Urinary bladder (tissue), 3 donors: ENCODE measurements at regions not wholly inside any gene's neighbourhood (a gene's known extent, or its start where the extent isn't known, plus 50 kb on each side); places are given as distances from the start of the nearest gene placed in this dataset.

Experiments used
- DNase-seq: peaks from one replicate; pipeline ENCODE4 v3.0.0-alpha.2; 2015; ENCODE audit errors: extremely low spot score
- H3K27ac ChIP-seq: one replicate; pipeline ENCODE4 v1.5.1; 2013; ENCODE audit warnings: low read depth, mild to moderate bottlenecking, moderate library complexity
- H3K36me3 ChIP-seq: one replicate; pipeline ENCODE4 v1.6.1; 2013; ENCODE audit warnings: mild to moderate bottlenecking, moderate library complexity; ENCODE audit not compliant: insufficient read depth
- H3K4me1 ChIP-seq: one replicate; pipeline ENCODE4 v1.6.1; 2013; ENCODE audit warnings: mild to moderate bottlenecking, moderate library complexity; ENCODE audit not compliant: insufficient read depth
- H3K4me3 ChIP-seq: one replicate; pipeline ENCODE4 v1.5.1; 2013; ENCODE audit warnings: low read depth, low read length
- WGBS: extraction: QIAGEN DNeasy Blood & Tissue Kit; methylation state at CpG from one replicate; pipeline ENCODE4 v1.1.7; 2013; 5-methylcytosine and 5-hydroxymethylcytosine counted together
- donor health status: healthy with polysubstance abuse.
- donor health status: healthy.

DNA sequence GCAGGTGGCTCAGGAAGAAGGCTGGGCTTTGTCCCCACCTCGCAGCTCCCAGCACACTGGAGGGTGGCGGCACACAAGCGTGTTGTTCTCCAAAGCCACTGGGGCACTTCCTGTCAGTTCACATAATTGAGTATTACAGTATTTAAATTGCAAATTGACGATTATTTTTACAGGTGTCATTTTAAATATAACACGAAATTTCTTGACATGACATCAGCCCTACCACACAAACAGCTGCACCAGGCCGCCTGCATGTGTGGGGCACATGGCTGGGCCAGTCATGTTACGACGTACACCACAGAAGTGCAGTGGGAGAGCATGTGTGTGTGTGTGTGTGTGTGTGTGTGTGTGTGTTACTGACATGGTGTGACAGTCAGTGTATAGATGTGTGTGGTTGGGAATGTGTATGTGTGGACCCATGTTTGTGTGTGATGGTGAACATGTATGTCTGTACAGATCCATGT is 155.6 kb downstream of the TTC32 start:
- Histone ChIP-seq H3K4me3 (no peak overlapping the region), H3K36me3 (no peaks in the 10 kb centered on the region), H3K4me1 (no peaks in the 10 kb centered on the region), H3K27ac (no peak overlapping the region)
- 94% methylated on average over 8 of the region's 8 CpGs for WGBS
- DNase-seq, result no peak

DNA sequence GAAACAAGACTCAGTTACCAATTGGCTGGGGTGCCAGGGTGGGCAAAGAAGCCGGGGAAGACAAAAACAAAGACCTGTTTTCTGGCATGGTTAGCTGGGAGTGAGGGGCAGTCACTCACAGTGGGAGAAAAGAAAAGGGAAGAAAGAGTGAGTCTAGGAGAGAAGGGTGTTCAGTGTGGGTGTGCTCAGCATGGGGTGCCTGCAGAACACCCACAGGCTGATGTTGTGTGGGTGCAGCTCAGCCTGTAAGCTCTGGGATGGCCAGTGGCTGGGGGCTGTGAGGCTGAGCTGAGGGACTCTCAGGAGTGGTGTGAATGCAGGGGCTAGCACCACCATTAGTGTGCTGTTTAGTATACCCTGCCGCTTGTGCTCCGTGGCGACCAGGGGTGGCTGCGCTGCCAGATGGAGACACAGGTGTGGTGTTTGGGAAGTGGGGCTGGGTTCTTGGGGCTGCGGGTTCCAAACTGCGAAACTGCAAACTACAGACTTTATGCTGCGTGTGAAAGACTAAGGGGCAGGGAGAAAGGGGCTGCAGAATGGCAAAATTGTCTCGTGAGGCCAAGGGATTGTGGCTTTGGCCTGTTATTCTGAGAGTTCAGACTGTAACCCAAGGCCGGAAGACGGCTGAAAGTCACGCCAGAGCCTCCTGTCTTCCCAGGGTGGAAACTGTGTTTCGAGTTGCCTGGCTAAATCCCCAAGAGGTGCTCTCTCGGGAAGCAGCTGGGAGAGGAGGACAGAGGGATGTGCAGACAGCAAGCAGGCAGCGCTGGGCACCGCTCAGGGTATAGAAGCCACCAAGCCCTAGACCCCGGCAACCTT is 156.3 kb downstream of the TTC32 start:
- H3K36me3 ChIP-seq, result no peaks in the 10 kb centered on the region

DNA sequence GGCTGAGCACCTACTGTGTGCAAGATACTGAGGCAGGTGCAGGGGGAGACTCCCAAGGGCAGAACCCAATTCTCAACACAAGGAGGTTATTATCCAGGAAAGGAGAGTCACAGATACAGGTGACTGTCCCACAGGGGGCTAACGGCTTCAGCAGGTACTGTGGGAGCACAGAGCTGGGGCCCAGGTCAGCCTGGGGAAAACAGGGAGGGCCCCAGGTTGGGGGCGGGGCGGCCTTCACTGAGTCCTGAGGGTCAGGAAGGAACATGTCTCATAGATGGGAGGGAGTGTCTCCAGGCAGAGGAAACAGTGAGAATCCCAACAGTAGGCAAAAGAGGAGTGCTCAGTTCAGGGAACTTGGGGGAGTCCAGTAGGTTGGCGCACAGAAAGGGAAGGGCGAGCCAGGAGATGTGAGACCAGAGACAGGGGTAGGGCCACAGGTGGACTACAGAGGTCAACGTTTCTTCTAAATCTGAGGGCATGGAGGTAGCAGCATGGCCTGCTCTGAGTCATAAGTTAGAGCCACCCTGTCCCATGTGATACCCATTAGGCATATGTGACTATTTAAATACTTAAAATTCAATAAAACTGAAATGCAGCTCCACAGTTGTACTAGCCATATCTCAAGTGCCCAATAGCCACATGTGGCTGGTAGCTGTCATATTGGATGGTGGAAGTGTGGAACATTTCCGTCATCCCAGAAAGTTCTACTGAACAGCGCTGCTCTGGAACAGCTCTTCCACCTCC is 157.2 kb downstream of the TTC32 start:
- Histone ChIP-seq H3K36me3 (no peaks in the 10 kb centered on the region), H3K4me1 (no peaks in the 10 kb centered on the region), H3K27ac (no peak overlapping the region), H3K4me3 (no peak overlapping the region)
- 95% methylated on average over 8 of the region's 8 CpGs for whole genome bisulfite sequencing
- no peak for DNase-seq

More for the DNA sequence above, 156.3 kb downstream of the TTC32 start:
- H3K4me1 ChIP-seq, result no peaks in the 10 kb centered on the region
- no peak for DNase-seq
- no peak overlapping the region for H3K27ac ChIP-seq
- 90% methylated on average over 17 of the region's 17 CpGs for WGBS
- no peak overlapping the region for H3K4me3 ChIP-seq

DNA sequence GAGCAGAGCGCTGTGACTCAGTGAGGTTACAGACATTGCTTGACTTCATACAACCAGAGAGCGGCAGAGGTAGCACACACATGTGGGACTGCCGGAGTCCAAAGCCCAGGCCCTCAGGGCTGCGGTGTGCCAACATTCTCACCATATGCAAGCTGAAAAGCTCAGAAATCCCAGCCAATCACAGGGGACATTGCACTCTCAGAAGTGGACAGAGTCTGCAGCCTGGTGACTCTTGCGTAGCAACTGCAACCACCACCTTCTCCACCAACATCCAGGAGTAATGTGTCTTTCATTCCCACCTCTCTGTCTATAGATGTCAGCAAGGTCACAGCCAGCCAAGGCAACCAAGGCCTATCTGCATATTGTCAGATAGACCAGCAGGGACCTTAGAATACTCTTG is 158.1 kb downstream of the TTC32 start:
- no peak for DNase-seq
- WGBS, result 97% methylated on average over 5 of the region's 5 CpGs
- Histone ChIP-seq H3K36me3 (no peaks in the 10 kb centered on the region), H3K27ac (no peak overlapping the region), H3K4me3 (no peak overlapping the region), H3K4me1 (no peaks in the 10 kb centered on the region)

DNA sequence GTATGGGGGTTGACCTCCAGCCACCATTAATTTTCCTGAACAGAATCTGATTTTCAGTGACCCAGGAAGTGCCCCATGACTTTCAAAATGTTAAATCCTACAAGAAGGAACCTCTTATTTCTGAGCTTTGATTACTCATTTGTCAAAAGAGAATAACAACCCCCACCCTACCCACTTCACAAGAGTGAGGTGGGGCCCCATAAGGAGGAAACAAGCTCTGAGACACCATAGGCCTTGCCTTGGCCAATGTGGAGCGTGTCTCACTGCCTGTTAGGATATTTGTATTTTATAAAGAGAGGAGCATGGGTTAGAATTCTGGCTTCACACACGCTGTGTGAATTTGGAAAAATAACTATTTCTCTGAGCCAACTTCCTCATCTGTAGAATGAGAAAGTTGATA is 158.9 kb downstream of the TTC32 start:
- H3K36me3 ChIP-seq, result no peaks in the 10 kb centered on the region
- no peak overlapping the region for H3K4me3 ChIP-seq
- H3K4me1 ChIP-seq, result no peaks in the 10 kb centered on the region
- no peak for DNase-seq
- H3K27ac ChIP-seq, result no peak overlapping the region
- 90% methylated on average over 2 of the region's 2 CpGs for WGBS

DNA sequence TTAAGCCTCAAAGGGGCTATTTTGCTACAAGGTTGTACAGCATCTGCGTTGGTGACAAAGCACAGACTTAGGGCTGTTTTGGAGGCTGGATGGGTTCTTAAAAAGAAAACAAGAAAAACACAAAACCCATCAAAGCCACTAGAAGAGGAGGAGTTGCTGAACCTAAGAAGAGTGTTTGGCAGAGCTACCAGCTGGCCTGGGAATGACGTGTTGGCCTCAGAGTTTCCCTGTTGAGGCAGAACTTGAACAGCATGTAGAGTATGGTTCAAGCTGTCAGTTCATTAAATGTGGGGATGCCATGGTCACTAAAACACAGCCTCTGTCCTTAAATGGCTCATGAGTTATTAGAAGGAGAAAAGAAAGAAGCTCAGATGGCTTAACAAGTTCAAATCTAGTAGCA is 162.5 kb downstream of the TTC32 start:
- H3K4me3 ChIP-seq, result no peak overlapping the region
- DNase-seq, result no peak
- H3K27ac ChIP-seq, result no peak overlapping the region
- no peaks in the 10 kb centered on the region for H3K4me1 ChIP-seq
- H3K36me3 ChIP-seq, result no peaks in the 10 kb centered on the region
- 78% methylated on average over 2 of the region's 2 CpGs for WGBS

DNA sequence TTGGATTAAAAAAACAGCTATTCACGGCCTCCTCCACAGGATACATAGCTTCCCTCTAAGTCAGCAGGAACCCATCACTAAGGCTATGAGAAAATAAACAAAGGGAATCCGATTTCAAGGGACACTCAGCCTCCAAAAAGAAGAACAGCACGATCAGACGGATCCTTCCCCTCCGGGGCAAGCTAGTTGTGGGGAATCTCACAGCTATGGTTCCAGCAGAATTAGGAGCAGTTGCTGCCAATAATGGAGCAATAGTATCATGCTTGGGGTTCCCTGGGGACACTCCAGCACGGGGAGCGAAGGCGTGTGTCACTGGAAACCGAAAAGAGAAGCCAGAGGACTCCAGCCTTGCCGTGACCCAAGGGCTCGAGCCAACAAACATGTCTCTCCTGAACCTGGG is 163.1 kb downstream of the TTC32 start:
- H3K27ac ChIP-seq, result no peak overlapping the region
- 52% methylated on average over 11 of the region's 11 CpGs for WGBS
- DNase-seq, result no peak
- no peak overlapping the region for H3K4me3 ChIP-seq
- no peaks in the 10 kb centered on the region for H3K4me1 ChIP-seq
- no peaks in the 10 kb centered on the region for H3K36me3 ChIP-seq

DNA sequence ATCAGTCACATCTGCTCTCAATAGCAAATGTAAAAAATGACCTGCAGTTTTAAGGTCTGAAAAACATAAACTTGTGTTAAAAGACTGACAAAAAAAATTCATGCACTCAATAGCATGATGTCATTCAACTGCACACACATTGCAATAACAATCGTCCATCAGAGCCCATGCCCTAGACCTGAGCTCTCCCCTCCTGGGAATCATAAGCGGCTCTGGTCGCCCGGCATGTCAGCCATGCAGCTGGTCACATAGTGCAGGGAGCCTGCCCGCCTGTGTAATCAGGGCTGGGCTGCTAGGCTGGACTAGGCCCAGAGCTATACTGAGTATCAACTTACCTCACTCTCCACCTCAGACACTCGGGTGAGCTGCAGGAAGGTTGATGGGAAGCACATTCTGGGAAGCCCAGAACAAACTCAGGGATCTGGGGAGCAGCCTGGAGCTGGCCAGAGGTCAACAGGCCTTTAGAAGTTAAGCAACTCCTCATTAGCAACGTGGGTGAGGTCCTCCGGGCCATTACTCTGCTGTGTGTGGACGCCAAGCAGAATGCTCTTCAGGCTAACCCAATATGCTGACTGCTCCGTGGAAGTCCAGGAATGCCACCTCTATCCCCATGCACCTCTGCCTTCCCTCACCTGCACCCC is 165.5 kb downstream of the TTC32 start:
- H3K27ac ChIP-seq, result no peak overlapping the region
- WGBS, result 84% methylated on average over 10 of the region's 10 CpGs
- H3K4me3 ChIP-seq, result no peak overlapping the region
- no peaks in the 10 kb centered on the region for H3K4me1 ChIP-seq
- H3K36me3 ChIP-seq, result no peaks in the 10 kb centered on the region
- no peak for DNase-seq

DNA sequence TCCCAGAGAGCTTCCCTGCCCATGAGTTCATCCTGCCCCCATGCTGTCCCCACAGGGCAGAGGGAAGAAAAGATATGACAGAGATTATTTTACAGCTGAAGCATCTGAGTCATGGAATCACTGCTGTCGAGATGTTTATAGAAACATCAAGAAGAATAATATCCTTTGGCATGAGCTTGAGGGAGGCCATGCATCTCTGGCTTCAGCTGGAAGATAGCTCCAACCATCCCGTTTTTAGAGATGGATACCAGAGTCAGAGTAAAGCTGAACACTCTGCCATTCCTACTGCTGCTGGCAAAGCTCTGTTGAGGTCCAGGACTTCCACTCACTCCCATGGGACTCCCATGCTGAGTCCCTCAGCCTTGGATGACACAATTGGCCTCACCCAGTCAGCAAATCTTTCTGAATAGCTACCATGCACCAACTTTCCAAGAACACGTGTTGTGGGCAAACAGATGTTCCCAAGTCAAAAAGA is 167.8 kb downstream of the TTC32 start:
- Histone ChIP-seq H3K36me3 (no peaks in the 10 kb centered on the region), H3K4me1 (no peaks in the 10 kb centered on the region), H3K27ac (no peak overlapping the region), H3K4me3 (no peak overlapping the region)
- WGBS, result 25% methylated on average over 3 of the region's 3 CpGs
- DNase-seq, result no peak

DNA sequence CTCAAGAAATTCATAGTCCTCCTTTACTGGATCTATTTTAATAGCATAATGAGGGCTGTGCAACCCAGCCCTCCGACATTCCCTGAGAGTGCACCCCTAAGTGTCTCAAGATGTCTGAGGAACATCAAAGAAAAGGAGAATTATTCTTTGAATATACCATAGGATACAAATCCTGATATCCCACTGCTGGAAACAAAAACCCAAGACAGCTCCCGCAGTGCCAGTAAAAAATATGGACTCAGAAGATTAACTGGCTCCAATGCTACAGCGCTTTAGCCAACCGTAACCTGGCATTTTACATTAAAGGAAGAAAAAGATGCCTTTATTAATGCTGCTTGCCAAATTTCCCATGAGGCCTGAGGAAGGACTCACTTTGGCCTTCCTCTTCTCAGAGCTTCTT is 168.4 kb downstream of the TTC32 start:
- no peaks in the 10 kb centered on the region for H3K4me1 ChIP-seq
- 88% methylated on average over 4 of the region's 4 CpGs for WGBS
- no peak overlapping the region for H3K27ac ChIP-seq
- no peak overlapping the region for H3K4me3 ChIP-seq
- DNase-seq, result no peak
- H3K36me3 ChIP-seq, result no peaks in the 10 kb centered on the region

DNA sequence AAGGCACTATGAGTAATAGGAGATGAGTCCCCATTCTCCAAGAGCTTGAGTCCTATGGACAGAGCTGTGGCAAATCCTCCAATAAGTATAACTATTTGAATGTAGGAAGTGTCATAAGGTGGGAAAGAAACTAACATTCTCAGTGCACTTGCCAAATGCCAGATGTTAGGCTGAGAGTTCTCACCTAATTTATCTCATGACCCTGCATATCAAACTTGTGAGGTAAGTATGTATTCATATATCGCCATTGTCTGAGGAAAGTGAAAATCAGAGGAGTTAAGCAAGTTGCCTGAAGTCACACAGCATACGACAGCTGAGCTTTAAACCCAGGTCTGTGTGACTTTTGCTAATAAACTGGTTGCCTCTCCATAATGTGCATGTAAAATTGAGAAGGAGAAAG is 169.5 kb downstream of the TTC32 start:
- WGBS, result 99% methylated on average over 2 of the region's 2 CpGs
- Histone ChIP-seq H3K27ac (no peak overlapping the region), H3K4me1 (no peaks in the 10 kb centered on the region), H3K36me3 (no peaks in the 10 kb centered on the region), H3K4me3 (no peak overlapping the region)
- DNase-seq, result no peak

DNA sequence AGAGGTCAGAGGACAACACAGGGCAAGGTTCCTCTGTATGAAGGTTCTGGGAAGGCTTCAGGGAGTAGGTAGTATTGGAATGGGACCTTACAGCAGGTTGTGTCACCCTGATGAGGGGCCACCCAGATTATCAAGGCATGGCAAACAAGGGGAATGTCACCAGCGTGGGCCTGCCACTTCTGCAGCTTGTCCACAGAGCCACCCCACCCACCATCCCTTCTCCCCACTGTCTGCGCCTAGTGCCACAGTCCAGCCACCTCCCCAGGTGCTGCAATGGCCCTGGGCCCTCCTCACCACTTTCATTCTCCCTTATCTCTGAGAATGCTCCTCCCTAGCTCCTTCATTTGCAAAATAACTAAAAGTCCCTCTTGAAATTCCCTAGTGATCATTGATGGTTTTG is 170.3 kb downstream of the TTC32 start:
- no peak overlapping the region for H3K4me3 ChIP-seq
- no peak for DNase-seq
- no peak overlapping the region for H3K27ac ChIP-seq
- WGBS, result 95% methylated on average over 2 of the region's 2 CpGs
- no peaks in the 10 kb centered on the region for H3K4me1 ChIP-seq
- no peaks in the 10 kb centered on the region for H3K36me3 ChIP-seq

DNA sequence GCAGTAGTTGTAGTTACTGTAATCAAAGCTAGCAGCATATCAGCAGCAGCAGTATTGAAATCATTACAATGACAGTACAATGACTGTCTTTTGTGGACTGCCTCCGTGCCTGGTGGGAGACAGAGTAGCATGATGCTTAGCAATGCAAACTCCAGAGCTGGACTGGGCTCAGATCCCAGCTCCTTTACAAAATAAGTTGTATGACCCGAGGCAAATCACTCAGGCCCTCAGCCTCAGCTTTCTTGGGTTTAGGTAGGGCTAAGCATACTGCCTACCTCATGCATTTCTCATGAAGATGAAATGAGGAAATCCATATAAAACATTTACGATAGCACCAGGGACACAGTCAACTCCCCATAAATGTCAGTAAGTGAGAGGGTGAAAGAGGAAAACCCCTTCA is 170.7 kb downstream of the TTC32 start:
- 45% methylated on average over 3 of the region's 3 CpGs for WGBS
- H3K4me1 ChIP-seq, result no peaks in the 10 kb centered on the region
- no peak for DNase-seq
- no peaks in the 10 kb centered on the region for H3K36me3 ChIP-seq
- no peak overlapping the region for H3K27ac ChIP-seq
- no peak overlapping the region for H3K4me3 ChIP-seq

DNA sequence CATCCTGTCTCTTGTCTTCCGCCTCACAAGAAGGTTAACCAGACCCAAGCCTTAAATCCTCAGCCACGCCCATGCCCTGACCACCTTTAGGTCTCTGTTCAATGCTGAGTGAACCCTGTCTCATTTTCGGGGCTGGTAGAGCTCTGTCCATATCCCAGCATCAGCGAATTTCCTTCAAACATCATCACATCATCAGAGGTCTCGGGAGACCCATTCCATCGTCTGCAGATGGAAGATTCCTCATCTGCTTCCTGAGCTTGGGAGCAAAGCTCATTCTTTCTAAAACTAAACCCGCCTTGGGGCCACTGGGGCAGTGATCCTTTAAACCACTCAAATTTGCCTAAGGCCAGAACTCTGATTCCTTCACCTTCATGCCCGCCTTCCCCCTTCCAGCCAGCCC is 173.7 kb downstream of the TTC32 start:
- Histone ChIP-seq H3K27ac (no peak overlapping the region), H3K4me1 (no peaks in the 10 kb centered on the region), H3K36me3 (no peaks in the 10 kb centered on the region), H3K4me3 (no peak overlapping the region)
- 90% methylated on average over 8 of the region's 8 CpGs for WGBS
- DNase-seq, result no peak
